Tibial artery (tissue), 4 donors: ENCODE measurements at regions not wholly inside any gene's neighbourhood (a gene's known extent, or its start where the extent isn't known, plus 50 kb on each side); places are given as distances from the start of the nearest gene placed in this dataset.

Source experiments
- DNase-seq, 2 donors: peaks; one replicate each; pipeline ENCODE4 v3.0.0-alpha.2; 2019
- H3K27ac ChIP-seq, 2 donors: fragments of 200-600 bp; sonication (generic) in 1 of 2; 1 replicate in 1 of 2; 2 replicates in 1 of 2; pipeline ENCODE4 v1.5.1; 2018 to 2019; ENCODE audit warnings: mild to moderate bottlenecking in 1 of 2
- H3K27me3 ChIP-seq, 2 donors: fragments of 200-600 bp; sonication (generic) in 1 of 2; one replicate each; pipeline versions ENCODE4 v1.5.1 to v1.6.0; 2016 to 2019
- H3K36me3 ChIP-seq, 3 donors: fragments of 200-600 bp; sonication (generic) in 2 of 3; one replicate each; pipeline ENCODE4 v1.5.1; 2016 to 2019; ENCODE audit warnings: mild to moderate bottlenecking in 2 of 3
- H3K4me1 ChIP-seq, 4 donors: fragments of 200-600 bp; sonication (generic) in 2 of 4; 1 replicate in 3 of 4; 2 replicates in 1 of 4; pipeline ENCODE4 v1.5.1; 2016 to 2019
- H3K4me3 ChIP-seq, 2 donors: fragments of 200-600 bp; sonication (generic) in 1 of 2; 1 replicate in 1 of 2; 2 replicates in 1 of 2; pipeline ENCODE4 v1.5.1; 2018 to 2019; ENCODE audit warnings: mild to moderate bottlenecking in 2 of 2
- H3K9me3 ChIP-seq, 3 donors: fragments of 200-600 bp; sonication (generic) in 1 of 3; one replicate each; pipeline ENCODE4 v1.5.1; 2016 to 2019
- CTCF ChIP-seq, 2 experiments: fragments of 200-600 bp in 1 of 2; fragments of 450-650 bp in 1 of 2; IDR thresholded peaks; one replicate each; pipeline ENCODE4 v1.5.1; 2017 to 2019; ENCODE audit warnings: antibody characterized with exemption in 2 of 2, mild to moderate bottlenecking in 1 of 2, moderate library complexity in 1 of 2
- intact Hi-C: fragments of 100-400 bp; cut with DNase I; formaldehyde crosslinking; loops from one replicate; pipeline ENCODE4 v1.15.0; 2023; ENCODE audit warnings: low total_unique reads

GRCh38 chr21:24316277-24316922 is 1290.9 kb downstream of the MRPL39 start:
- no peak overlapping the region for H3K27ac ChIP-seq
- H3K4me3 ChIP-seq, result no peak overlapping the region
- no peaks in the 10 kb centered on the region for H3K4me1 ChIP-seq
- peaks cover 0 to 4% (median 0%) of the 10 kb centered on the region in 3 donors for H3K9me3 ChIP-seq
- no peak for TF ChIP-seq CTCF (IDR thresholded peaks at IDR 0.05)
- intact Hi-C loops, result loop anchor here (5.0 kb wide), 1 partner anchor 1844 kb away; no protein-coding TSS in a partner anchor
- DNase-seq, result no peak
- no peaks in the 10 kb centered on the region for H3K36me3 ChIP-seq
- H3K27me3 ChIP-seq, result no peaks in the 10 kb centered on the region

- no peaks in the 10 kb centered on the region for H3K4me1 ChIP-seq
- no peaks in the 10 kb centered on the region for H3K9me3 ChIP-seq
- H3K27me3 ChIP-seq, result no peaks in the 10 kb centered on the region
- no peaks in the 10 kb centered on the region for H3K36me3 ChIP-seq
- intact Hi-C loops, result no loop called here
- DNase-seq, result no peak
- no peak for TF ChIP-seq CTCF (IDR thresholded peaks at IDR 0.05)
- H3K4me3 ChIP-seq, result no peak overlapping the region
- H3K27ac ChIP-seq, result no peak overlapping the region
Measured at GRCh38 chr21:24310788-24311187, 1296.5 kb downstream of the MRPL39 start.

GRCh38 chr21:24308183-24308582 is 1299.1 kb downstream of the MRPL39 start:
- intact Hi-C loops, result no loop called here
- no peak overlapping the region for H3K4me3 ChIP-seq
- no peaks in the 10 kb centered on the region for H3K27me3 ChIP-seq
- no peak for TF ChIP-seq CTCF (IDR thresholded peaks at IDR 0.05)
- no peaks in the 10 kb centered on the region for H3K9me3 ChIP-seq
- no peaks in the 10 kb centered on the region for H3K36me3 ChIP-seq
- no peak for DNase-seq
- no peaks in the 10 kb centered on the region for H3K4me1 ChIP-seq
- no peak overlapping the region for H3K27ac ChIP-seq

- Histone ChIP-seq H3K36me3 (no peaks in the 10 kb centered on the region), H3K27ac (no peak overlapping the region), H3K4me3 (no peak overlapping the region), H3K9me3 (no peaks in the 10 kb centered on the region), H3K4me1 (no peaks in the 10 kb centered on the region), H3K27me3 (no peaks in the 10 kb centered on the region)
- no peak for DNase-seq
- intact Hi-C loops, result no loop called here
- no peak for TF ChIP-seq CTCF (IDR thresholded peaks at IDR 0.05)
Measured at GRCh38 chr21:24302400-24302799, 1304.9 kb downstream of the MRPL39 start.

- intact Hi-C loops, result no loop called here
- DNase-seq, result no peak
- no peak for TF ChIP-seq CTCF (IDR thresholded peaks at IDR 0.05)
- Histone ChIP-seq H3K36me3 (no peaks in the 10 kb centered on the region), H3K27ac (no peak overlapping the region), H3K4me1 (no peaks in the 10 kb centered on the region), H3K27me3 (no peaks in the 10 kb centered on the region), H3K9me3 (no peaks in the 10 kb centered on the region), H3K4me3 (no peak overlapping the region)
Measured at GRCh38 chr21:24298040-24298439, 1309.2 kb downstream of the MRPL39 start.

GRCh38 chr21:24294171-24294570 is 1313.1 kb downstream of the MRPL39 start:
- no peak overlapping the region for H3K27ac ChIP-seq
- TF ChIP-seq CTCF (IDR thresholded peaks at IDR 0.05), result no peak
- no peaks in the 10 kb centered on the region for H3K4me1 ChIP-seq
- intact Hi-C loops, result no loop called here
- peak in 1 of 2 donors; percentile 25 for DNase-seq
- no peaks in the 10 kb centered on the region for H3K27me3 ChIP-seq
- H3K4me3 ChIP-seq, result no peak overlapping the region
- H3K9me3 ChIP-seq, result no peaks in the 10 kb centered on the region
- no peaks in the 10 kb centered on the region for H3K36me3 ChIP-seq
